ENCODE measurements at regions not wholly inside any gene's neighbourhood (a gene's known extent, or its start where the extent isn't known, plus 50 kb on each side); places are given as distances from the start of the nearest gene placed in this dataset.

DNA sequence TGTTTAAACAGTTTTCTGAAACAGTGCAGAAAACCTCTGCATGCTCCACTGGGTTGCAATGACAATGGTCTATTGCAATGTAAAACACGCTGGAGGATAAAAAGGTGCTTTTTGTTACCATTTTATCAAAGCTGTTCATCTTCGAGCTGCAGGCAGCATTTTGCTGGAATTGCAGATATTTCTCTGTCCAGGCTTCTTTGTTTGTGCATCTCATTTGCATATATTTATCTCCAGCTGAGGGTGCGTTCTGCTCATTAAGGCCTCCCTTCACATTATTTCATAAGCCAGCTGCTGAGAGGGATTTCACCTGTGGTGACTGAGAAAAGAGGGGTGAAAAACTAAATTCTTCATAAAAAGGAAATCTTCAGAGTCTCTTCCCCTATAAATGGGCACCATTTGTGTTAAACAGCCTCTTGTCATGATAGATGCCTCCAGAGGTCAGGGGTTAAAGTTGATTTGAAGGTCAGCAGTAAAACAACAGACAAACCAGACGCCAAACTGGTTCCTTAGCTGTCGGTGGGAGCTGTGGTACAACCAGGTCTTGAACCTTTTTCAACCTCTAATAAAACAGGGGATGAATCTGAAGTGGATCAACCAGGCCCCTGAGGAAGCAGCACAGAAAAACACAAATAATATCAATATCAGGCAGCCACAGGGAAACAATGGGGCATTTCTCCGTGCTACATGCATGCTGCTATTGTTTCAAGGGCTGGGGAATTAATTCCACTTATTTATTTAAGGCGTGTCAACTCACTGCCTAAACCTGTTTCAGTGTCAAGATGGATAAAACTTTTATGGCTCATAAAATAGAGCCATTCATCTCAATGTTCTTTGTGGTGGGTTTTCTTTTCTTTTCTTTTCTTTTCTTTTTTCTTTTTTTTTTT is 265.1 kb downstream of the MEIS1 start:
- 20% methylated on average over 7 of the region's 7 CpGs for WGBS (ENCODE audit: insufficient coverage, insufficient replicate concordance, low lambda C conversion rate, missing lambda C conversion rate)
- in situ Hi-C loops (cut with MboI): no loop called here

More for the DNA sequence above, 265.1 kb downstream of the MEIS1 start:
- no peaks in the 10 kb centered on the region for H3K4me1 ChIP-seq (ENCODE audit: control insufficient read depth, insufficient read depth, low read length)
- no peak overlapping the region for H2AFZ ChIP-seq (ENCODE audit: control insufficient read depth, low read depth, low read length)
- H4K20me1 ChIP-seq (ENCODE audit: control insufficient read depth, insufficient read depth): no peaks in the 10 kb centered on the region
- ChIA-PET POLR2A (no interaction called here), RAD21 (ENCODE audit: unreplicated experiment) (no interaction called here), CTCF (no interaction called here), SMC1A (ENCODE audit: uncharacterized antibody, unreplicated experiment) (interaction anchor here (0.9 kb wide), 1 partner anchor 10 kb away, joined by 3 read pairs; no protein-coding TSS in a partner anchor)
- H3K27me3 ChIP-seq (replicated peaks in 1 of 2; ENCODE audit: control insufficient read depth in 2 of 2, insufficient read depth in 2 of 2, low read length in 1 of 2): no peaks in the 10 kb centered on the region; a peak in 1 of 4 replicates
- intact Hi-C loops (cut with micrococcal nuclease; ENCODE audit: unreplicated experiment): no loop called here
- BruUV-seq (replicated peaks): no TSS peak
- no peak for DNase-seq (ENCODE audit: low read depth, low spot score)
- H3K27ac ChIP-seq (ENCODE audit: control insufficient read depth, insufficient read depth): no peak overlapping the region
- TF ChIP-seq MEF2A (IDR thresholded peaks at IDR 0.05; ENCODE audit: insufficient read depth, low read depth, low read length) (no peak), NRF1 (conservative IDR thresholded peaks at IDR 0.05; ENCODE audit: low read depth, low read length) (no peak), ETV6 (conservative IDR thresholded peaks at IDR 0.05 in 1 of 2, IDR thresholded peaks at IDR 0.05 in 1 of 2; ENCODE audit: borderline replicate concordance in 1 of 2, low read depth in 1 of 2) (no peak), ZBED1 (IDR thresholded peaks at IDR 0.05; ENCODE audit: borderline replicate concordance) (no peak), ASH2L (IDR thresholded peaks at IDR 0.05; ENCODE audit: borderline replicate concordance, low read depth) (no peak), CBX5 (IDR thresholded peaks at IDR 0.05; ENCODE audit: low read depth) (no peak), WRNIP1 (IDR thresholded peaks at IDR 0.05; ENCODE audit: borderline replicate concordance, low read depth, low read length) (no peak), BRCA1 (IDR thresholded peaks at IDR 0.05; ENCODE audit: low read depth, low read length) (no peak), PAX8 (IDR thresholded peaks at IDR 0.05) (no peak), SMAD5 (IDR thresholded peaks at IDR 0.05; ENCODE audit: low read depth) (no peak), SMAD1 (IDR thresholded peaks at IDR 0.05; ENCODE audit: low read depth, partially characterized antibody) (no peak), NR2F1 (conservative IDR thresholded peaks at IDR 0.05) (no peak)
- TF ChIP-seq, protein P1, sequence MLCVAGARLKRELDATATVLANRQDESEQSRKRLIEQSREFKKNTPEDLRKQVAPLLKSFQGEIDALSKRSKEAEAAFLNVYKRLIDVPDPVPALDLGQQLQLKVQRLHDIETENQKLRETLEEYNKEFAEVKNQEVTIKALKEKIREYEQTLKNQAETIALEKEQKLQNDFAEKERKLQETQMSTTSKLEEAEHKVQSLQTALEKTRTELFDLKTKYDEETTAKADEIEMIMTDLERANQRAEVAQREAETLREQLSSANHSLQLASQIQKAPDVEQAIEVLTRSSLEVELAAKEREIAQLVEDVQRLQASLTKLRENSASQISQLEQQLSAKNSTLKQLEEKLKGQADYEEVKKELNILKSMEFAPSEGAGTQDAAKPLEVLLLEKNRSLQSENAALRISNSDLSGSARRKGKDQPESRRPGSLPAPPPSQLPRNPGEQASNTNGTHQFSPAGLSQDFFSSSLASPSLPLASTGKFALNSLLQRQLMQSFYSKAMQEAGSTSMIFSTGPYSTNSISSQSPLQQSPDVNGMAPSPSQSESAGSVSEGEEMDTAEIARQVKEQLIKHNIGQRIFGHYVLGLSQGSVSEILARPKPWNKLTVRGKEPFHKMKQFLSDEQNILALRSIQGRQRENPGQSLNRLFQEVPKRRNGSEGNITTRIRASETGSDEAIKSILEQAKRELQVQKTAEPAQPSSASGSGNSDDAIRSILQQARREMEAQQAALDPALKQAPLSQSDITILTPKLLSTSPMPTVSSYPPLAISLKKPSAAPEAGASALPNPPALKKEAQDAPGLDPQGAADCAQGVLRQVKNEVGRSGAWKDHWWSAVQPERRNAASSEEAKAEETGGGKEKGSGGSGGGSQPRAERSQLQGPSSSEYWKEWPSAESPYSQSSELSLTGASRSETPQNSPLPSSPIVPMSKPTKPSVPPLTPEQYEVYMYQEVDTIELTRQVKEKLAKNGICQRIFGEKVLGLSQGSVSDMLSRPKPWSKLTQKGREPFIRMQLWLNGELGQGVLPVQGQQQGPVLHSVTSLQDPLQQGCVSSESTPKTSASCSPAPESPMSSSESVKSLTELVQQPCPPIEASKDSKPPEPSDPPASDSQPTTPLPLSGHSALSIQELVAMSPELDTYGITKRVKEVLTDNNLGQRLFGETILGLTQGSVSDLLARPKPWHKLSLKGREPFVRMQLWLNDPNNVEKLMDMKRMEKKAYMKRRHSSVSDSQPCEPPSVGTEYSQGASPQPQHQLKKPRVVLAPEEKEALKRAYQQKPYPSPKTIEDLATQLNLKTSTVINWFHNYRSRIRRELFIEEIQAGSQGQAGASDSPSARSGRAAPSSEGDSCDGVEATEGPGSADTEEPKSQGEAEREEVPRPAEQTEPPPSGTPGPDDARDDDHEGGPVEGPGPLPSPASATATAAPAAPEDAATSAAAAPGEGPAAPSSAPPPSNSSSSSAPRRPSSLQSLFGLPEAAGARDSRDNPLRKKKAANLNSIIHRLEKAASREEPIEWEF (IDR thresholded peaks at IDR 0.05; ENCODE audit: insufficient replicate concordance, low read depth, low read length): no peak
- H3K79me2 ChIP-seq (ENCODE audit: control insufficient read depth, insufficient read depth, low read length): no peaks in the 10 kb centered on the region
- no peak overlapping the region for H3K4me2 ChIP-seq (ENCODE audit: control insufficient read depth, insufficient read depth)
- ATAC-seq: no peak
- no peak overlapping the region for H3K9ac ChIP-seq (ENCODE audit: control insufficient read depth, insufficient read depth, low read length)
- no peak for FAIRE-seq
- no peaks in the 10 kb centered on the region for H3K9me3 ChIP-seq (replicated peaks; ENCODE audit: control insufficient read depth, insufficient read depth, low read length)
- H3K36me3 ChIP-seq (ENCODE audit: control insufficient read depth in 2 of 2, insufficient read depth in 2 of 2, low read length in 1 of 2): no peaks in the 10 kb centered on the region
- H3K4me3 ChIP-seq: no peak overlapping the region

Measured in GM12878 (cell line).